Fibroblast of lung (primary cell): ENCODE measurements at regions not wholly inside any gene's neighbourhood (a gene's known extent, or its start where the extent isn't known, plus 50 kb on each side); places are given as distances from the start of the nearest gene placed in this dataset.
A peak's percentile ranks its signal among the peaks of the same experiment; 100 is the strongest.

ENCODE experiments used
- DNase-seq, 2 donors: peaks; one replicate each; pipeline versions ENCODE4 v3.0.0 to v3.0.0-alpha.2; 2010; ENCODE audit warnings: low read depth in 2 of 2
- H2AFZ ChIP-seq: 2 replicates; pipeline ENCODE4 v1.5.1; 2012; ENCODE audit warnings: low read length, control low read depth, inconsistent platforms
- H3K27ac ChIP-seq: 2 replicates; pipeline ENCODE4 v1.5.1; 2011; ENCODE audit warnings: low read length, control low read depth; ENCODE audit not compliant: insufficient read depth
- H3K27me3 ChIP-seq: 2 replicates; pipeline ENCODE4 v1.5.1; 2011; ENCODE audit warnings: mild to moderate bottlenecking, low read length; ENCODE audit not compliant: control insufficient read depth, insufficient read depth
- H3K36me3 ChIP-seq: 2 replicates; pipeline ENCODE4 v1.5.1; 2011; ENCODE audit warnings: low read length; ENCODE audit not compliant: control insufficient read depth, insufficient read depth
- H3K4me1 ChIP-seq: 2 replicates; pipeline ENCODE4 v1.5.1; 2011; ENCODE audit warnings: low read length; ENCODE audit not compliant: control insufficient read depth, insufficient read depth; ENCODE audit errors: extremely low read depth
- H3K4me2 ChIP-seq: 2 replicates; pipeline ENCODE4 v1.5.1; 2011; ENCODE audit warnings: low read length, control low read depth; ENCODE audit not compliant: insufficient read depth; ENCODE audit errors: extremely low read depth
- H3K4me3 ChIP-seq, 4 experiments: fragments of 200-600 bp in 1 of 4; sonication (generic) in 1 of 4; replicated peaks in 1 of 4; 2 replicates each; pipeline ENCODE4 v1.5.1; 2011 to 2016; ENCODE audit warnings: low read length in 4 of 4, low read depth in 3 of 4, mild to moderate bottlenecking in 3 of 4, control low read depth in 2 of 4, inconsistent platforms in 1 of 4, mixed read lengths in 1 of 4; ENCODE audit not compliant: insufficient read depth in 1 of 4; ENCODE audit errors: control extremely low read depth in 1 of 4
- H3K79me2 ChIP-seq: 2 replicates; pipeline ENCODE4 v1.5.1; 2012; ENCODE audit warnings: mild to moderate bottlenecking, low read length, inconsistent platforms; ENCODE audit not compliant: control insufficient read depth, insufficient read depth
- H3K9ac ChIP-seq: 2 replicates; pipeline ENCODE4 v1.5.1; 2011; ENCODE audit warnings: mild to moderate bottlenecking, low read length, control low read depth; ENCODE audit not compliant: insufficient read depth
- H3K9me3 ChIP-seq: 2 replicates; pipeline ENCODE4 v1.5.1; 2012; ENCODE audit warnings: low read depth, low read length; ENCODE audit not compliant: control insufficient read depth, insufficient read depth
- H4K20me1 ChIP-seq: 2 replicates; pipeline ENCODE4 v1.5.1; 2011; ENCODE audit warnings: low read length; ENCODE audit not compliant: control insufficient read depth, insufficient read depth; ENCODE audit errors: extremely low read depth
- CTCF ChIP-seq, 2 donors: IDR thresholded peaks in 1 of 2; conservative IDR thresholded peaks in 1 of 2; 1 replicate in 1 of 2; 2 replicates in 1 of 2; pipeline ENCODE4 v1.5.1; 2011 to 2012; ENCODE audit warnings: low read length in 2 of 2, control low read depth in 1 of 2, inconsistent platforms in 1 of 2, low read depth in 1 of 2, mild to moderate bottlenecking in 1 of 2
- EZH2 ChIP-seq: IDR thresholded peaks from 2 replicates; pipeline ENCODE4 v1.5.1; 2012; ENCODE audit warnings: low read length, control low read depth, mild to moderate bottlenecking; ENCODE audit errors: missing control alignments

GRCh38 chr1:106494646-106495045 lies 561.8 kb upstream of the PRMT6 start:
- Histone ChIP-seq H3K36me3 (no peaks in the 10 kb centered on the region), H3K4me2 (no peak overlapping the region), H3K4me1 (no peaks in the 10 kb centered on the region), H3K27ac (no peak overlapping the region), H4K20me1 (no peaks in the 10 kb centered on the region), H3K9me3 (no peaks in the 10 kb centered on the region), H3K4me3 (no peak overlapping the region), H3K27me3 (no peaks in the 10 kb centered on the region), H3K79me2 (no peaks in the 10 kb centered on the region), H3K9ac (no peak overlapping the region), H2AFZ (no peak overlapping the region)
- DNase-seq: no peak
- no peak for TF ChIP-seq CTCF (conservative IDR thresholded peaks at IDR 0.05 in 1 of 2, IDR thresholded peaks at IDR 0.05 in 1 of 2; ENCODE audit: low read depth in 1 of 2, low read length in 2 of 2)
- no peak for TF ChIP-seq EZH2

GRCh38 chr1:106498238-106498637 lies 558.2 kb upstream of the PRMT6 start:
- Histone ChIP-seq H2AFZ (no peak overlapping the region), H3K36me3 (no peaks in the 10 kb centered on the region), H3K4me3 (no peak overlapping the region), H3K4me2 (no peak overlapping the region), H3K79me2 (no peaks in the 10 kb centered on the region), H3K9ac (no peak overlapping the region), H3K9me3 (no peaks in the 10 kb centered on the region), H3K27ac (no peak overlapping the region), H3K4me1 (no peaks in the 10 kb centered on the region), H4K20me1 (no peaks in the 10 kb centered on the region), H3K27me3 (no peaks in the 10 kb centered on the region)
- peak; percentile 1 to 4 for DNase-seq
- TF ChIP-seq EZH2 (no peak), CTCF (conservative IDR thresholded peaks at IDR 0.05 in 1 of 2, IDR thresholded peaks at IDR 0.05 in 1 of 2; ENCODE audit: low read depth in 1 of 2, low read length in 2 of 2) (no peak)

GRCh38 chr1:106502659-106503058 lies 553.8 kb upstream of the PRMT6 start:
- Histone ChIP-seq H3K27ac (no peak overlapping the region), H3K9me3 (no peaks in the 10 kb centered on the region), H4K20me1 (no peaks in the 10 kb centered on the region), H3K9ac (no peak overlapping the region), H3K79me2 (no peaks in the 10 kb centered on the region), H2AFZ (no peak overlapping the region), H3K4me1 (no peaks in the 10 kb centered on the region), H3K36me3 (no peaks in the 10 kb centered on the region), H3K4me3 (no peak overlapping the region), H3K27me3 (no peaks in the 10 kb centered on the region), H3K4me2 (no peak overlapping the region)
- no peak for DNase-seq
- TF ChIP-seq EZH2: no peak
- TF ChIP-seq CTCF (conservative IDR thresholded peaks at IDR 0.05 in 1 of 2, IDR thresholded peaks at IDR 0.05 in 1 of 2; ENCODE audit: low read depth in 1 of 2, low read length in 2 of 2): no peak
